Parathyroid adenoma (tissue), 2 donors: ENCODE measurements at regions not wholly inside any gene's neighbourhood (a gene's known extent, or its start where the extent isn't known, plus 50 kb on each side); places are given as distances from the start of the nearest gene placed in this dataset.
"Not testable (repeated sequence)": the region's sequence is repeated elsewhere in the genome, so short reads cannot be mapped to it uniquely, and the experiment has no call there.

Experiments used
- H2AFZ ChIP-seq: fragments of 300-600 bp; sonication (generic); one replicate; pipeline ENCODE4 v1.7.0; 2017; ENCODE audit warnings: antibody characterized with exemption, mild to moderate bottlenecking
- H3K27ac ChIP-seq: fragments of 300-600 bp; sonication (generic); one replicate; pipeline ENCODE4 v1.7.0; 2017
- H3K27me3 ChIP-seq: fragments of 300-600 bp; sonication (generic); one replicate; pipeline ENCODE4 v1.7.0; 2017; ENCODE audit warnings: low read length; ENCODE audit not compliant: control insufficient read depth, insufficient read depth
- H3K36me3 ChIP-seq: fragments of 300-600 bp; sonication (generic); one replicate; pipeline ENCODE4 v1.7.0; 2017; ENCODE audit warnings: low read length; ENCODE audit not compliant: control insufficient read depth, insufficient read depth
- H3K4me1 ChIP-seq: fragments of 300-600 bp; sonication (generic); one replicate; pipeline ENCODE4 v1.7.0; 2017; ENCODE audit warnings: control low read depth
- H3K4me2 ChIP-seq: fragments of 300-600 bp; sonication (generic); one replicate; pipeline ENCODE4 v1.7.0; 2017; ENCODE audit warnings: low read length
- H3K4me3 ChIP-seq: fragments of 300-600 bp; sonication (generic); one replicate; pipeline ENCODE4 v1.7.0; 2017; ENCODE audit warnings: low read depth, low read length
- H3K79me2 ChIP-seq: fragments of 300-600 bp; sonication (generic); one replicate; pipeline ENCODE4 v1.7.0; 2017; ENCODE audit warnings: control low read depth
- H3K9ac ChIP-seq: fragments of 300-600 bp; sonication (generic); one replicate; pipeline ENCODE4 v1.7.0; 2017; ENCODE audit warnings: mild to moderate bottlenecking
- H3K9me3 ChIP-seq: fragments of 300-600 bp; sonication (generic); one replicate; pipeline ENCODE4 v1.7.0; 2017; ENCODE audit warnings: low read length; ENCODE audit not compliant: control insufficient read depth
- TF ChIP-seq, protein P1 (sequence below): fragments of 300-600 bp; sonication (generic); IDR thresholded peaks from one replicate; pipeline ENCODE4 v1.7.0; 2017; ENCODE audit warnings: antibody characterized with exemption, mild to moderate bottlenecking
- donor health status: primary hyperparathyroidism.

DNA sequence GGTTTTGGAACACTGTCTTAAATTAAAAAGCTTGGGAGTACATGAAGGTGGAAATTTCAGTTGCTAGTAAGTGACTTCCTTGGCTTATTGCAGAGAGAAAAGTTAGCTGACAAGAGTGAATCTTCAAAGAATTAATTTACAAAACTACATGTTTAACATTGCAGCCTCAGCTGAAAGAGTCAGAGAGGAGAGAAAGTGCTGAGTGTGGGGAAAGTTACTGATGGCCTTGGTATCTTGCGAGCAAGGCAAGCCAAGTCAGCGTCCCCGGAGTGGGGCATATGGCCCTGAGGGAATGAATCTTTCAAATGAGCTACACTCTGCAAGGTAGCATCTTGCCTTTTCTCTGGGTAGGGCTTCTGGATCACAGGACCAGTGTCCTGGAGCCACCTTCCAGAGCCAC, 131.3 kb downstream of the LPIN1 start:
- Histone ChIP-seq H3K4me2 (peak overlapping the region; percentile 42), H3K9ac (no peak overlapping the region), H3K79me2 (no peaks in the 10 kb centered on the region), H3K27me3 (no peaks in the 10 kb centered on the region), H3K36me3 (no peaks in the 10 kb centered on the region), H3K4me3 (no peak overlapping the region), H3K9me3 (no peaks in the 10 kb centered on the region), H2AFZ (peak overlapping the region; percentile 57), H3K27ac (peak overlapping the region; percentile 33), H3K4me1 (peaks cover 32% of the 10 kb centered on the region)
- TF ChIP-seq, protein P1, sequence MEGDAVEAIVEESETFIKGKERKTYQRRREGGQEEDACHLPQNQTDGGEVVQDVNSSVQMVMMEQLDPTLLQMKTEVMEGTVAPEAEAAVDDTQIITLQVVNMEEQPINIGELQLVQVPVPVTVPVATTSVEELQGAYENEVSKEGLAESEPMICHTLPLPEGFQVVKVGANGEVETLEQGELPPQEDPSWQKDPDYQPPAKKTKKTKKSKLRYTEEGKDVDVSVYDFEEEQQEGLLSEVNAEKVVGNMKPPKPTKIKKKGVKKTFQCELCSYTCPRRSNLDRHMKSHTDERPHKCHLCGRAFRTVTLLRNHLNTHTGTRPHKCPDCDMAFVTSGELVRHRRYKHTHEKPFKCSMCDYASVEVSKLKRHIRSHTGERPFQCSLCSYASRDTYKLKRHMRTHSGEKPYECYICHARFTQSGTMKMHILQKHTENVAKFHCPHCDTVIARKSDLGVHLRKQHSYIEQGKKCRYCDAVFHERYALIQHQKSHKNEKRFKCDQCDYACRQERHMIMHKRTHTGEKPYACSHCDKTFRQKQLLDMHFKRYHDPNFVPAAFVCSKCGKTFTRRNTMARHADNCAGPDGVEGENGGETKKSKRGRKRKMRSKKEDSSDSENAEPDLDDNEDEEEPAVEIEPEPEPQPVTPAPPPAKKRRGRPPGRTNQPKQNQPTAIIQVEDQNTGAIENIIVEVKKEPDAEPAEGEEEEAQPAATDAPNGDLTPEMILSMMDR, result no peak

DNA sequence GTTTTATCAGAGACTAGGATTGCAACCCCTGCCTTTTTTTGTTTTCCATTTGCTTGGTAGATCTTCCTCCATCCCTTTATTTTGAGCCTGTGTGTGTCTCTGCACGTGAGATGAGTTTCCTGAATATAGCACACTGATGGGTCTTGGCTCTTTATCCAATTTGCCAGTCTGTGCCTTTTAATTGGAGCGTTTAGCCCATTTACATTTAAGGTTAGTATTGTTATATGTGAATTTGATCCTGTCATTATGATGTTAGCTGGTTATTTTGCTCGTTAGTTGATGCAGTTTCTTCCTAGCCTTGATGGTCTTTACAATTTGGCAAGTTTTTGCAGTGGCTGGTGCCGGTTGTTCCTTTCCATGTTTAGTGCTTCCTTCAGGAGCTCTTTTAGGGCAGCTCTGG, 138.8 kb downstream of the LPIN1 start:
- H3K79me2 ChIP-seq, H2AFZ ChIP-seq, H3K9me3 ChIP-seq, H3K36me3 ChIP-seq, H3K9ac ChIP-seq, H3K4me1 ChIP-seq, H3K4me2 ChIP-seq, H3K4me3 ChIP-seq, H3K27ac ChIP-seq, H3K27me3 ChIP-seq: not testable (repeated sequence)

DNA sequence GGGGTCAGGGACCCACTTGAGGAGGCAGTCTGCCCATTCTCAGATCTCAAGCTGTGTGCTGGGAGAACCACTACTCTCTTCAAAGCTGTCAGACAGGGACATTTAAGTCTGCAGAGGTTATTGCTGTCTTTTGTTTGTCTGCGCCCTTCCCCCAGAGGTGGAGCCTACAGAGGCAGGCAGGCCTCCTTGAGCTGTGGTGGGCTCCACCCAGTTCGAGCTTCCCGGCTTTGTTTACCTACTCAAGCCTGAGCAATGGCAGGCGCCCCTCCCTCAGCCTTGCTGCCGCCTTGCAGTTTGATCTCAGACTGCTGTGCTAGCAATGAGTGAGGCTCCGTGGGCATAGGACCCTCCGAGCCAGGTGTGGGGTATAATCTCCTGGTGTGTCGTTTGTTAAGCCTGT, 140.5 kb downstream of the LPIN1 start:
- H3K4me2 ChIP-seq, H3K9ac ChIP-seq, H3K27ac ChIP-seq, H2AFZ ChIP-seq, H3K36me3 ChIP-seq, H3K9me3 ChIP-seq, H3K27me3 ChIP-seq, H3K4me1 ChIP-seq, H3K4me3 ChIP-seq, H3K79me2 ChIP-seq: not testable (repeated sequence)

DNA sequence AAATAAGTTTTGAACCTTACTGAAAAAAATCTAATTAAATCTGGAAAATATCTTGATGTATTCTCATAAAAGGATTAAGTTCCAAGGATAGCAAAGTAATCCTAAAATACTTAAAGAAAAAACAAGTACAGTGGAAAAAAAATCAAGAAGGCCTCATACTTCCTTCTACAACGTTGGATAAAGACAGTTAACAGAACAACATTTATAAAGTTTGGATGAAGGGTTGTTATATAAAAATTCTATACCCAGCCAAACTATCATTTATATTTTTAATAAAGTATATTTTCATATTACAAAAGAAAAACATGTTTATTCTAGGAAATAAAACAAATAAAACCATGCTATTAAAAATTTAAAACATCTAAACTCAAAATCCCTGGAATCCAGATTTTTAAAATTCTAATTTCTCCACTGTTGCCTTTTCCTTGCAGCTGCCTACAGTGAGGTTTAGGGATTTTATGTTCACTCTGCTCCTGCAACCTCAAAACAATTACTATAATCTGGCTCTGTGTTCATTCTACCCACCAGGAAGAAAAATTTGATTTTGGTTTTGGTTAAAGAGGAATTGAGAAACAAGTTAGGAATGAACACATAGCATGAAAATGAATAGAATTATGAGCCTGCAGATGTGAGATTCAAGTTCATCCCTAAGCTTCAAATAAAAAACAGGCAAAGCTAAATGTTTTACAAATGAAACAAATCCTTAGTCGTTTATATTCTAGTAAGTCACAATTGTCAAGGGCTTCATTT, 142.8 kb downstream of the LPIN1 start:
- no peaks in the 10 kb centered on the region for H3K79me2 ChIP-seq
- H3K9me3 ChIP-seq, result no peaks in the 10 kb centered on the region
- no peak overlapping the region for H3K27ac ChIP-seq
- no peak overlapping the region for H3K9ac ChIP-seq
- no peak overlapping the region for H3K4me2 ChIP-seq
- no peak overlapping the region for H2AFZ ChIP-seq
- H3K36me3 ChIP-seq, result no peaks in the 10 kb centered on the region
- H3K4me3 ChIP-seq, result no peak overlapping the region
- H3K27me3 ChIP-seq, result no peaks in the 10 kb centered on the region
- TF ChIP-seq, protein P1, result no peak
- no peaks in the 10 kb centered on the region for H3K4me1 ChIP-seq

DNA sequence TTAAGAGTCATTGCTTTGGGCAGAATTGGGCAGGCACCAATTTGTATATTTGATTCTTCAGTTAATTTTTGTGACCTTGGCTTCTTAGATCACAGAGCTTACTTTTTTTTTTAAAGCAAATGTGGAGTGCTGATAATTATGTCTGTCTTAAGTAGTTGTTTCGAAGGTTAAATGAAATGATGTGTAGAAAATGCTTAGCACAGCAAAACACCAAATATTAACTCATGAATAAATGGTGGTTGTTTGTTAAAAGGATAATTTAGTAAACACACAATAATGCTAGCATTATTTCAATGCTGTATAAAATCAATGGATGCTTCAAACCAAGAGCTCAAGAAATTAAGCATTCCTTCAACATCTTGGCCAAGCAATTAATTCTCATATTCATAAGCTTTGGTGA, 143.4 kb downstream of the LPIN1 start:
- TF ChIP-seq, protein P1, result no peak
- no peaks in the 10 kb centered on the region for H3K4me1 ChIP-seq
- H3K79me2 ChIP-seq, result no peaks in the 10 kb centered on the region
- no peak overlapping the region for H3K4me3 ChIP-seq
- no peak overlapping the region for H3K4me2 ChIP-seq
- no peak overlapping the region for H3K9ac ChIP-seq
- H3K36me3 ChIP-seq, result no peaks in the 10 kb centered on the region
- H3K27me3 ChIP-seq, result no peaks in the 10 kb centered on the region
- no peaks in the 10 kb centered on the region for H3K9me3 ChIP-seq
- H3K27ac ChIP-seq, result no peak overlapping the region
- H2AFZ ChIP-seq, result no peak overlapping the region

DNA sequence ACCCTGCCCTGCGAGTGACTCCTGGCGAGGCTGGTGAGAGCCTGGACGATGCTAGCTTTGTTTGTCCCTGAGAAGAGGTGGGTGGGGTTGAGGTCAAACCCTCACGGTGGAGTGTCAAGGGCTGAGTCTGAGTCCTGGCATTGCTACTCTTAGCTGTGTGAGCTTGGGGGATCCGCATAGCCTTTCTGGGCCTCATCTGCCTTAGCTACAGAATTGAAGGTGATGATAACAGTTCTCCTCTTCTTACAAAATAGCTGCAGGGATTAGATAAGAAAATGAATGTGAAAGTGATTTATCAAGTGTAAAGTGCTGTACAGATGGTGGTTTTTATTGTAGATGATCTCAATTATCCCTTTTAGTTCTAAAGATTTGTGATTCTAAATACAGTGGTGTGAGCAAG, 144.6 kb downstream of the LPIN1 start:
- no peaks in the 10 kb centered on the region for H3K27me3 ChIP-seq
- H3K36me3 ChIP-seq, result no peaks in the 10 kb centered on the region
- H3K79me2 ChIP-seq, result no peaks in the 10 kb centered on the region
- H2AFZ ChIP-seq, result no peak overlapping the region
- no peaks in the 10 kb centered on the region for H3K9me3 ChIP-seq
- H3K27ac ChIP-seq, result no peak overlapping the region
- TF ChIP-seq, protein P1, result no peak
- H3K9ac ChIP-seq, result no peak overlapping the region
- H3K4me1 ChIP-seq, result no peaks in the 10 kb centered on the region
- H3K4me3 ChIP-seq, result no peak overlapping the region
- H3K4me2 ChIP-seq, result no peak overlapping the region
